HUES48 (cell line): ENCODE measurements at regions not wholly inside any gene's neighbourhood (a gene's known extent, or its start where the extent isn't known, plus 50 kb on each side); places are given as distances from the start of the nearest gene placed in this dataset.

Source experiments
- H3K27ac ChIP-seq: one replicate; pipeline ENCODE4 v1.7.0; 2013; ENCODE audit warnings: low read depth, low read length, inconsistent platforms
- H3K27me3 ChIP-seq: 2 replicates; pipeline ENCODE4 v1.6.1; 2013; ENCODE audit warnings: mild to moderate bottlenecking, low read length; ENCODE audit not compliant: control insufficient read depth, insufficient read depth
- H3K36me3 ChIP-seq: 2 replicates; pipeline ENCODE4 v1.6.1; 2013; ENCODE audit warnings: low read length; ENCODE audit not compliant: control insufficient read depth, insufficient read depth
- H3K4me1 ChIP-seq: 2 replicates; pipeline ENCODE4 v1.6.1; 2013; ENCODE audit warnings: mild to moderate bottlenecking, low read length; ENCODE audit not compliant: control insufficient read depth, insufficient read depth
- H3K4me3 ChIP-seq: 2 replicates; pipeline ENCODE4 v1.5.1; 2013; ENCODE audit warnings: mild to moderate bottlenecking, low read depth, low read length
- H3K9ac ChIP-seq: 2 replicates; pipeline ENCODE4 v1.6.1; 2013; ENCODE audit warnings: mild to moderate bottlenecking, low read depth, low read length, moderate library complexity
- H3K9me3 ChIP-seq: 2 replicates; pipeline ENCODE4 v1.6.1; 2013; ENCODE audit warnings: low read length; ENCODE audit not compliant: control insufficient read depth, insufficient read depth

DNA sequence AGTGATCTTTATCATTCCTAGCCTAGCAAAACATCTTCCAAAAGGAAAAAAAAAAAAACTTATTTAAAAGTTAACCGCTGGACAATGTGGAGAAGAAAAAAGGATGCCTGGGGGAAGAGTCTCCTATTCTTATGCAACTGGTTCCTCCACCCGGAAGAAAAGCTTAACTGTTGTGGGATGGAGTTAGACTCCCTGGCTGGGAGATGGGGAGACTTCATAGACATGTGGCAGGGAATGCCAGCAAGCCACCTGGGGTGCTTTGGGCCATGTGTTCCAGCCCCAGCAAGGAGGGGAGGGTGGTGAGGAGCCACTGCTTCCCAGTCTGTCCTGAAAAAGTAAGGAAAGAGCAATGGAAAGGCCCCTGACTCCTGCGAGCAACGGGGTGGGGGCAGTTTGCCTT is 119.4 kb upstream of the SPIN4 start:
- Histone ChIP-seq H3K9me3 (peaks cover 82% of the 10 kb centered on the region), H3K9ac (no peak overlapping the region), H3K27me3 (no peaks in the 10 kb centered on the region), H3K4me1 (no peaks in the 10 kb centered on the region), H3K27ac (peak overlapping the region; percentile 35), H3K4me3 (no peak overlapping the region), H3K36me3 (no peaks in the 10 kb centered on the region; the same call in 1 of the 2 replicates)

DNA sequence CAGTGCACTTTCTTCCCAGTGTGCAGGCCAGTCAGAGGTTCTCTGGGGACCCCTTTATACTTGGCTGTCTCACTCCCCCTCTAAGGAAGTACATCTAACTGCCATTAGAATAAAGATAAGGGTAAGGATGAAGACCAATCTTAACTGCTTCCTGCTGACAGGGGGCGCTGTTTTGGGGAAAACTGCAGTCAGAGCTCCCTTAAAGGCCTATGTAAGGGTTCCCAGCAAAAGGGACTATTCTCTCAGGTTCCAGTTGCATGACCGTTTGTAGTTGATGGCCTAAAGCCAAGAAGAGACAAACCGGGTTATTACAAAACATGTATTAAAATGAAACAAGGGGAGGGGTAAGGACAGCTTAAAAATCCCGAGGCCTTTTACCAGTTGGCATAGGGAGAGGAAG is 115.6 kb upstream of the SPIN4 start:
- no peaks in the 10 kb centered on the region for H3K4me1 ChIP-seq
- no peak overlapping the region for H3K27ac ChIP-seq
- no peaks in the 10 kb centered on the region for H3K27me3 ChIP-seq
- H3K9ac ChIP-seq = no peak overlapping the region
- peaks cover 58% of the 10 kb centered on the region for H3K9me3 ChIP-seq
- no peaks in the 10 kb centered on the region for H3K36me3 ChIP-seq
- H3K4me3 ChIP-seq = no peak overlapping the region

DNA sequence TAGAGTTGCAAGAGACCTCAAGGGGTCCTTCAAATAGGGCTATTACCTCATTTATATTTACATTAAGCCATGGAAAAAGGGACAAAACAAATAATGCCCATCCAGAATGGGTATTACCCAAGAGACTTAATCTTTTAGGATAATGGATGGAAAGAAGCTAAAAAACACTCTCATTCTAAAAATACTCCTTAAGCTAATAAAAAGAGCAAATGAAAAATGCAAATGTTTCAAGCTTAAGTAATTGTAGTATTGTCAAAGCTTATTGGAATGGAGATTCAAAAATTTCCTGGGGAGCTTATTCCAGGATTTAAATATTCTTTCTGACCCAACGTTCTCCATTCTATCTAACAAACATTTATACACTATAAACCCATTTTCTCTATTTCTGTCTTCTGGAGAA is 107.8 kb upstream of the SPIN4 start:
- Histone ChIP-seq H3K4me3 (no peak overlapping the region; the same call in 1 of the 2 replicates), H3K27ac (no peak overlapping the region), H3K9me3 (peaks cover 37% of the 10 kb centered on the region), H3K36me3 (no peaks in the 10 kb centered on the region), H3K9ac (no peak overlapping the region), H3K4me1 (peaks cover 7% of the 10 kb centered on the region; the same call in 1 of the 2 replicates), H3K27me3 (no peaks in the 10 kb centered on the region)

DNA sequence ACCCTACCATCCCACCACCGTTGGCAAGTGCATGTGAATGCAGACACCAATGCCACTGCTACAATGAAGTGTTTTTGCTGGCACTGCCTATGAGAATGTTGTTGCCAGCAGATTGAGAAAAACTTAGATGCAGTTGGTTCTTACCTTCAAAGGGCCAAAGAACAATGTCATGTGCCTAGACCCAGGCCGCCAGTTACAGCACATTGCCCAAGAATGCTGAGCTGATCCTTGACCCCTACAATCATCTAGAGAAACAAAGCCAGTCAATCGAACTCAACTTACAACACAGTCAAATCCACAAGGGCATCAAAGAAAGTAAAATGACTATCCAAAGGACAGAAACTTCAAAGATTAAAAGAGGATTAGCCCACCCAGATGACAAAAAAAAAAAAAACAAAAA is 102.4 kb upstream of the SPIN4 start:
- no peak overlapping the region for H3K27ac ChIP-seq
- no peaks in the 10 kb centered on the region for H3K27me3 ChIP-seq
- H3K4me1 ChIP-seq = no peaks in the 10 kb centered on the region; the same call in 1 of the 2 replicates
- H3K9me3 ChIP-seq = peaks cover 49% of the 10 kb centered on the region
- no peak overlapping the region for H3K9ac ChIP-seq
- no peak overlapping the region for H3K4me3 ChIP-seq
- no peaks in the 10 kb centered on the region; the same call in 1 of the 2 replicates for H3K36me3 ChIP-seq

DNA sequence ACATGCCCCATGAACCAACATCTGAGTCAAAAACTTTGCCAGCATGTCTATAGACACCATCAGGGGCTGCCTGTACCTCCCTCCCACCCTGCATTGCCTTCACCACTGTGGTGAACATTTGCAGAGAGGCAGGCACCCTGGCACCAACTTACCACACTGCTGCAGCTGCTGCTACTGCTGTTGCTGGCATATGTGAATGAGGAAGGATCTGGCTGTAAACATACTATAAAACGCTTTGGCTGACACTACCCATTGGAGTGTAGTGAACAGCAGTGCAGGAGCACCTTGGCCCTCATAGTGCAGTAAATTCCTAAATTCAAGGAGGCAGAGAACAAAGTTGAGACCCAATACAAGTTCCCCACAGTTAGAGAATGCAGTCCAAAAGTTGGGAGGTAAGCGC is 90.6 kb upstream of the SPIN4 start:
- Histone ChIP-seq H3K4me1 (no peaks in the 10 kb centered on the region), H3K9ac (no peak overlapping the region), H3K9me3 (peaks cover 45% of the 10 kb centered on the region), H3K4me3 (no peak overlapping the region), H3K36me3 (no peaks in the 10 kb centered on the region), H3K27ac (no peak overlapping the region), H3K27me3 (no peaks in the 10 kb centered on the region)

DNA sequence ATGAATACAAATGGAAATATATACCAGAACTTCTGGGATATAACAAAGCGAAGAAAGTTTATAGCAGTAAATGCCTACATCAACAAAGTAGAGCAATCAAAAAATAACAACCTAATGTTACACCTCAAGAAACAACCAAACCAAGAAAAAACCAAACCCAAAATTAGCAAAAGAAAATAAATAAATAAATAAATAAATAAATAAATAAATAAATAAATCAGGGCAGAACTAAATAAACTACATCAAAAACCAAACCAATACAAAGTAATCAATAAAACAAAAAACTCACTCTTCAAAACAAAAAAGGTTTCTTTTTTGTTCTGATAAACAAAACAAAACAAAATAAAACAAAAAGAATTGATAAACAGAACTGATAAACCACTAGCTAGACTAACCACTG is 88.4 kb upstream of the SPIN4 start:
- Histone ChIP-seq H3K27me3 (no peaks in the 10 kb centered on the region), H3K27ac (no peak overlapping the region), H3K36me3 (no peaks in the 10 kb centered on the region), H3K9ac (no peak overlapping the region), H3K4me3 (no peak overlapping the region), H3K4me1 (no peaks in the 10 kb centered on the region), H3K9me3 (peaks cover 44% of the 10 kb centered on the region)

DNA sequence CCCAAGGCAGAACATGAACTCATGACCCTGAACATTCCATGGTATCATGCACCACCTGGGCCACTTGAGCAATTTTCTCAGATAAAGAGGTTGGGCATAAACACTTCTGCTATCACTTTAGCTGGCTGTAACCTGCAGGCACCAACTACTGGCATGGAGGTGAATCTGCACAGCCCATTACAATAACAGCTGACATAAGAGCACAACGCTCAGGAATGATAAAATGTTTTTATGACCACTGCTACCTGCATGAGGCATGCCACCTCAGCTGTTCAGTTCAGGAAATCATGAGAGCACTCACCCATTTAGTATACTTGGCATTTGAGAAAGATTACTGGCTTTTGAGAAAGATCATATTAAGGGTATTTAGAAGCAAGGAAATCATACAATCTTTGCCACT is 85.7 kb upstream of the SPIN4 start:
- Histone ChIP-seq H3K27me3 (no peaks in the 10 kb centered on the region), H3K4me1 (no peaks in the 10 kb centered on the region), H3K36me3 (no peaks in the 10 kb centered on the region), H3K27ac (no peak overlapping the region), H3K9me3 (peaks cover 42% of the 10 kb centered on the region), H3K9ac (no peak overlapping the region), H3K4me3 (no peak overlapping the region)

DNA sequence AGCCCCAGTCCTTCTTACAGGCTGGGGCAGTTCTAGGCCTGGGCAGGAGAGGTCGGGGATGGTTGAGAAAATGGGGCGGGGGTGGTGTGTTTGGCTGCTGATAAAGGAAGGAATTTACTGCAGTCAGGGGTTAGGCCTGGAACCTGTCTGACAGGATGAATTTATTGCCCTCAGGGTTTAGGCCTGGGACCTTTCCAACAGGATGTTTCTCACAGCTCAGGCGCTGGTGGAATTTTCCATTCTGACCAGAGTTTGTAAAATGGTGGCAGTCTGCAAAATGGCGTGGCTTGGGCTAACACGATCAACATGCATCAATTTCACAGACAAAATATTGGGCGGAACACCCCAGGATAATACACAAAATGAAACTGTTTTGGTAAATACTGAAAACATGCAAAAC is 83.5 kb upstream of the SPIN4 start:
- Histone ChIP-seq H3K27ac (no peak overlapping the region), H3K27me3 (no peaks in the 10 kb centered on the region), H3K4me1 (no peaks in the 10 kb centered on the region), H3K9me3 (peaks cover 54% of the 10 kb centered on the region), H3K9ac (no peak overlapping the region), H3K36me3 (no peaks in the 10 kb centered on the region), H3K4me3 (no peak overlapping the region)

DNA sequence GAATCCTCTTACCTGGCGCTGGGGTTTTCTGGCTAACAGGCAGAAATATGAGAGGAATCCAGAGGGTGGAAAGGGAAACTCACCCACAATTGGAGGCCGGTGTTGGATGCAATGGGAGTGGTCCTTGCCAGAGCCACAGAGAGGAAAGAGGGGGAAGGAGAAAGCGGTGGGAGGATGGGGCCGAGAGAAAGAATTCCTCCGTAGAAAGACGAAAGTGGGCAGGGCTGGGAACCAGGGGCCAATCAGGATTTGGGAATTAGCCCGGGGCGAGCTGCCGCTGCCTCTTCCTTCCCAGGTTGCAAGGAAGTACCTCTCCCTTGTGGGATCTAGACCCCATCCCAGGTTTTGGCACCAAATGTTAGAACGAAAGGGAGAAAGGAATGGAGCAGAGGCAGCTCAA is 83.1 kb upstream of the SPIN4 start:
- Histone ChIP-seq H3K9me3 (peaks cover 56% of the 10 kb centered on the region), H3K9ac (no peak overlapping the region), H3K27me3 (no peaks in the 10 kb centered on the region), H3K36me3 (no peaks in the 10 kb centered on the region), H3K4me3 (no peak overlapping the region), H3K27ac (no peak overlapping the region), H3K4me1 (no peaks in the 10 kb centered on the region)

DNA sequence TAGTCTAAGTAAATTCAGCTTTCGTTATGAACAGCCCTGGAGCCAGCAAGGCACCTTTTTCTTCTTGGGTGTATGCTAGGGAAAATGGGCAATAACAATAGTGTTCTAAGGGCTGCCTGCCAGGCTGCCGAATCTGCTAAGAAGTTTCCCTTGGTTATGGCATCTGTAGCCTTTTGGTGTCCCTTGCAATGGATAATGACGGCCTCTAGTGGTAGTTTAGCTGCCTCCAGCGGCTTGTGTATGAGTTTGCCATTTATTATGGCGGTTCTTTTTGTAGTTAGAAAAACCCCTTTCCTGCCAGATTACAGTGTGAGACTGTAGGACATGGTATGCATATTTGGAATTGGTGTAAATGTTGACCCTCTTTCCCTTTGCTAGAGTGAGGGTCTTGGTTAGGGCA is 78.9 kb upstream of the SPIN4 start:
- no peak overlapping the region for H3K9ac ChIP-seq
- H3K36me3 ChIP-seq = no peaks in the 10 kb centered on the region
- no peaks in the 10 kb centered on the region for H3K4me1 ChIP-seq
- no peak overlapping the region for H3K27ac ChIP-seq
- no peaks in the 10 kb centered on the region for H3K27me3 ChIP-seq
- no peak overlapping the region for H3K4me3 ChIP-seq
- H3K9me3 ChIP-seq = peaks cover 70% of the 10 kb centered on the region

DNA sequence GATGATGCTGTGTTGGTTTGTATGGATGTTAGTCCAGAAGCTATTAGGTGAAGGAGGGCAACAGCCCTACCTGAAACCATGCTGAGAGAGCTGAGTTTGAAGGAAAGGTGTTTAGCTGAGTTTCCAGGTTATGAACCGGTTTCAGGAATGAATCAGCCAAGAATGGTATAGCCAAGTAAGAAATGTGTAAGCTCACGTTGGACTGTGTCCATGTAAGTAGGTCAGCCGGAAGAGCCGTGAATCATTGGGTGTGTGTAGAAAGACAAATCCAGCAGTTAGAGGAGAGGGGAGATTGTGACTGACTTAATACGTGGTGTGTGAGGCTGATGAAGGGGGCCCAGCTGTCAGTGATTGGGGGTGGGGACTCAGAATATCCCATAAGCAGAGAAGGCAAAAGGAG is 77.2 kb upstream of the SPIN4 start:
- Histone ChIP-seq H3K4me3 (no peak overlapping the region), H3K9me3 (peaks cover 68% of the 10 kb centered on the region), H3K27me3 (no peaks in the 10 kb centered on the region), H3K9ac (no peak overlapping the region), H3K4me1 (no peaks in the 10 kb centered on the region), H3K27ac (no peak overlapping the region), H3K36me3 (no peaks in the 10 kb centered on the region)

DNA sequence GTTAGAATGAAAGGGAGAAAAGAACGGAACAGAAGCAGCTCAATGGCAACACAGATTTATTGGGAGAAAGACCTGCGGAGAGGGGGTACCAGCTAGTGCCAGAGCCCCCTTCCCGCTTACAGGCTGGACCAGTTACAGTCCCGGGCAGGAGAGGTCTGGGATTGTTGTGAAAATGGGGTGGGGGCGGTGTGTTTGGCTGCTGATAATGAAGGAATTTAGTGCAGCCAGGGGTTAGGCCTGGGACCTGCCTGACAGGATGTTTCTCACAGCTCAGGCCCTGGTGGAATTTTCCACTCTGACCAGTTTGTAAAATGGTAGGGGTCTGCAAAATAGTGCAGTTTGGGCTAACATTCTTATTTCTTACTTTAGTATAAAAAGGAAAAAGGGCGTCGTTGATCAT is 75.4 kb upstream of the SPIN4 start:
- Histone ChIP-seq H3K9me3 (peaks cover 64% of the 10 kb centered on the region), H3K36me3 (no peaks in the 10 kb centered on the region), H3K9ac (no peak overlapping the region), H3K27ac (no peak overlapping the region), H3K4me3 (no peak overlapping the region), H3K27me3 (no peaks in the 10 kb centered on the region), H3K4me1 (no peaks in the 10 kb centered on the region)
